DOHH2 (cell line): ENCODE measurements at regions not wholly inside any gene's neighbourhood (a gene's known extent, or its start where the extent isn't known, plus 50 kb on each side); places are given as distances from the start of the nearest gene placed in this dataset.

Source experiments
- EZH2phosphoT487 ChIP-seq: fragments of 200-600 bp; sonication (generic); IDR thresholded peaks from 2 replicates; pipeline ENCODE4 v1.6.1; 2017; ENCODE audit warnings: borderline replicate concordance, mild to moderate bottlenecking, antibody characterized with exemption, low read length, moderate library complexity, mixed read lengths
- TF ChIP-seq, protein P1 (sequence below): fragments of 200-600 bp; sonication (generic); IDR thresholded peaks from one replicate; pipeline ENCODE4 v1.5.1; 2014; ENCODE audit warnings: antibody characterized with exemption, mild to moderate bottlenecking, low read depth, low read length; ENCODE audit not compliant: poor library complexity, severe bottlenecking

DNA sequence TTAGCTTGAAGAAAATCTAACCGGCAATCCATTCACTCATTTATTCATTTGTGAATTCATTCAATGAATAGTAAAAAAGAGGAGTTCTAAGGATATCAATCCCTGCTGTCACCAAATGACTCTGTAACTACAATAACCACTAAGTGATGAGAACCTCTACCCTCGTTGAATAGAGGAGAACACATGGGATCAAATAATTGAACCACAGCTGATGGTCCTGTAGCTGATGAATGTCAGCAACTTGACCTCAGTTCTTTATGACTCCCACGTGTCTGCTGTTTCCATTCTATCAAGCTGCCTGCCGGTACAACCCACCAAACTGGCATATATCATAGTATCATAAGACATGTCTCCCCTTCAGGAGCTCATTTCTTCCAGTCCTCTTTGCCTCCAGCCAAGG lies 150.3 kb downstream of the PTGER3 start:
- TF ChIP-seq, protein P1, sequence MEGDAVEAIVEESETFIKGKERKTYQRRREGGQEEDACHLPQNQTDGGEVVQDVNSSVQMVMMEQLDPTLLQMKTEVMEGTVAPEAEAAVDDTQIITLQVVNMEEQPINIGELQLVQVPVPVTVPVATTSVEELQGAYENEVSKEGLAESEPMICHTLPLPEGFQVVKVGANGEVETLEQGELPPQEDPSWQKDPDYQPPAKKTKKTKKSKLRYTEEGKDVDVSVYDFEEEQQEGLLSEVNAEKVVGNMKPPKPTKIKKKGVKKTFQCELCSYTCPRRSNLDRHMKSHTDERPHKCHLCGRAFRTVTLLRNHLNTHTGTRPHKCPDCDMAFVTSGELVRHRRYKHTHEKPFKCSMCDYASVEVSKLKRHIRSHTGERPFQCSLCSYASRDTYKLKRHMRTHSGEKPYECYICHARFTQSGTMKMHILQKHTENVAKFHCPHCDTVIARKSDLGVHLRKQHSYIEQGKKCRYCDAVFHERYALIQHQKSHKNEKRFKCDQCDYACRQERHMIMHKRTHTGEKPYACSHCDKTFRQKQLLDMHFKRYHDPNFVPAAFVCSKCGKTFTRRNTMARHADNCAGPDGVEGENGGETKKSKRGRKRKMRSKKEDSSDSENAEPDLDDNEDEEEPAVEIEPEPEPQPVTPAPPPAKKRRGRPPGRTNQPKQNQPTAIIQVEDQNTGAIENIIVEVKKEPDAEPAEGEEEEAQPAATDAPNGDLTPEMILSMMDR = no peak
- TF ChIP-seq EZH2phosphoT487 = no peak
